GM04504 (cell line): ENCODE measurements at regions not wholly inside any gene's neighbourhood (a gene's known extent, or its start where the extent isn't known, plus 50 kb on each side); places are given as distances from the start of the nearest gene placed in this dataset.

Experiments used
- DNase-seq: peaks from one replicate; pipeline ENCODE4 v3.0.0-alpha.2; 2012; ENCODE audit warnings: low read depth

DNA sequence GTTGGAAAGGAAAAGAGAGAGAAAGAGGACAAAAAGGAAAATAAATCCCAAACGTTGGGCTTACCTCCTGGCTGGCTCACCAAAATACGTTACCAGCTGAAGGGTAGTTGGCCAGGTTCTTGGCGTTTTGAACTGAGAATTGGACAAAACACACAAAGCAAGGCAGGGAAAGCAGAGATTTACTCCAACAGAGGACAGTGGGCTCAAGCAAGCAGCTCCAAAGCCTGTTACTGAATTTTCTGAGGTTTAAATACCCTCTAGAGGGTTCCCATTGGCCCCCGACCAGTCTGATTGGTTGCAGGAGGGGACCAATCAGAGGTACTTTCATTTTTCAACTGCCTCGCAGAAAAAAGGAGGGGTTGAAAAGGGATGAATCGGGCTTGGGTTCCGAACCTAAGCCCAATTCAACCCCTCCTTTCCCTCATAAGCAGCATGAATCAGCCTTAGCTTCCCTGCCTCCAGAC, 55.6 kb upstream of the ALOX12 start:
- no peak for DNase-seq

DNA sequence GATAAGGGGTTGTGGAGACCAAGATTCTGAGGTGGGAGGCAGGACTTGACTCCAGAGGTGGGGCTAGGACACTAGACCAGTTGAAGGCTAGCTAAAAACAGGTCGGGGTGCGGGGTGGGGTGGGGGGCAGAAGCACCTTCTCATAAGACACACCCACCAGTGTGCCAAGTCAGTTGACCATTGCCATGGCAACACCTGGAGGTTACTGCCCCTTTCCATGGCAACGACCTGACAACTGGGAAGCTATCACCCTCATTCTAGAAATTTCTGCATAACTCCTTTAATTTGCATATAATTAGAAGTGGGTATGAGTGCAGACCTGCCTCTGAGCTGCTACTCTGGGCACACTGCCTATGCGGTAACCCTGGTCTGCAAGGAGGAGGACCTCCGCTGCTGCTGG, 53.9 kb upstream of the ALOX12 start:
- DNase-seq, result no peak

GRCh38 chr17:6943406-6943805, 52.4 kb upstream of the ALOX12 start:
- DNase-seq, result no peak
